ENCODE measurements at regions not wholly inside any gene's neighbourhood (a gene's known extent, or its start where the extent isn't known, plus 50 kb on each side); places are given as distances from the start of the nearest gene placed in this dataset.

GRCh38 chr10:52915391-52915790 is 142.8 kb upstream of the MBL2 start:
- TF ChIP-seq, protein P1, sequence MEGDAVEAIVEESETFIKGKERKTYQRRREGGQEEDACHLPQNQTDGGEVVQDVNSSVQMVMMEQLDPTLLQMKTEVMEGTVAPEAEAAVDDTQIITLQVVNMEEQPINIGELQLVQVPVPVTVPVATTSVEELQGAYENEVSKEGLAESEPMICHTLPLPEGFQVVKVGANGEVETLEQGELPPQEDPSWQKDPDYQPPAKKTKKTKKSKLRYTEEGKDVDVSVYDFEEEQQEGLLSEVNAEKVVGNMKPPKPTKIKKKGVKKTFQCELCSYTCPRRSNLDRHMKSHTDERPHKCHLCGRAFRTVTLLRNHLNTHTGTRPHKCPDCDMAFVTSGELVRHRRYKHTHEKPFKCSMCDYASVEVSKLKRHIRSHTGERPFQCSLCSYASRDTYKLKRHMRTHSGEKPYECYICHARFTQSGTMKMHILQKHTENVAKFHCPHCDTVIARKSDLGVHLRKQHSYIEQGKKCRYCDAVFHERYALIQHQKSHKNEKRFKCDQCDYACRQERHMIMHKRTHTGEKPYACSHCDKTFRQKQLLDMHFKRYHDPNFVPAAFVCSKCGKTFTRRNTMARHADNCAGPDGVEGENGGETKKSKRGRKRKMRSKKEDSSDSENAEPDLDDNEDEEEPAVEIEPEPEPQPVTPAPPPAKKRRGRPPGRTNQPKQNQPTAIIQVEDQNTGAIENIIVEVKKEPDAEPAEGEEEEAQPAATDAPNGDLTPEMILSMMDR (IDR thresholded peaks at IDR 0.05), result no peak
- TF ChIP-seq EZH2 (IDR thresholded peaks at IDR 0.05; ENCODE audit: borderline replicate concordance, insufficient read depth, low read depth, low read length, poor library complexity, severe bottlenecking), result no peak
- Mint-ChIP-seq H3K9me3 (ENCODE audit: insufficient read depth) (no peaks in the 10 kb centered on the region), H3K4me3 (no peak overlapping the region), H3K27me3 (no peaks in the 10 kb centered on the region), H3K4me1 (no peaks in the 10 kb centered on the region), H3K27ac (no peak overlapping the region)
- intact Hi-C loops (cut with micrococcal nuclease), result no loop called here
- no CpG with 5 or more reads among the region's 1 CpG for WGBS (ENCODE audit: insufficient coverage)
- POLR2A ChIA-PET, result no interaction called here
- no peaks in the 10 kb centered on the region for H3K4me1 ChIP-seq (ENCODE audit: control insufficient read depth in 2 of 2, insufficient read depth in 2 of 2, low read length in 2 of 2)
- no peak for DNase-seq
- H3K27me3 ChIP-seq (replicated peaks in 1 of 4; ENCODE audit: control extremely low read depth in 1 of 4, control insufficient read depth in 3 of 4, insufficient read depth in 4 of 4, low read length in 3 of 4), result no peaks in the 10 kb centered on the region
- H2AFZ ChIP-seq (ENCODE audit: insufficient read depth, low read depth, low read length, poor library complexity, severe bottlenecking), result no peak overlapping the region
- H4K20me1 ChIP-seq (ENCODE audit: control insufficient read depth, insufficient read depth, low read length, poor library complexity, severe bottlenecking), result no peaks in the 10 kb centered on the region
- H3K9ac ChIP-seq (ENCODE audit: low read length), result no peak overlapping the region
- no peaks in the 10 kb centered on the region for H3K79me2 ChIP-seq (ENCODE audit: control insufficient read depth, insufficient read depth, low read length)
- H3K9me3 ChIP-seq (ENCODE audit: control extremely low read depth in 1 of 3, control insufficient read depth in 2 of 3, insufficient read depth in 1 of 3, low read length in 2 of 3), result no peaks in the 10 kb centered on the region
- no peak overlapping the region for H3K4me2 ChIP-seq (replicated peaks; ENCODE audit: low read depth, low read length, poor library complexity, severe bottlenecking)
- no peak overlapping the region for H3K27ac ChIP-seq (ENCODE audit: low read length in 2 of 2)
- H3K36me3 ChIP-seq (replicated peaks in 1 of 2; ENCODE audit: control extremely low read depth in 1 of 2, control insufficient read depth in 1 of 2, extremely low read depth in 1 of 2, insufficient read depth in 2 of 2, low read length in 1 of 2), result no peaks in the 10 kb centered on the region
- H3K4me3 ChIP-seq (ENCODE audit: control extremely low read depth in 1 of 5, extremely low read depth in 1 of 5, insufficient read depth in 1 of 5, low read depth in 2 of 5, low read length in 4 of 5), result no peak overlapping the region
- no peak for ATAC-seq (ENCODE audit: low read depth)
- CTCF ChIA-PET, result no interaction called here

DNA sequence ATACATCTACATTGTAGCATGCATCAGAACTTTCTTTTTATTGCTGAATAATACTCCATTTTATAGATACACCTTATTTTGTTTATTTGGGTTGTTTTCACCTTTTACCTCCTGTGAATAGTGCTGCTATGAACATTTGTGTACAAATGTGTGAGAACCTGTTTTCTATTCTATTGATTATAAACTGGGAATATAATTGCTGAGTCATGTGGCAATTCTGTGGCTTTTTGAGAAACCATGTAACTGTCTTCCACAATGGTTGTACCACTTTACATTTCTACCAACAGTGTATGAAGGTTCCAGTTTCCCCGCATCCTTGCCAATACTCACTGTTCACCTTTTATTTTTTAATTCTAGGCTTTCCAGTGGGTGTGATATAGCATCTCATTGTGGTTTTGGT is 138.6 kb upstream of the MBL2 start:
- H3K4me3 ChIP-seq (ENCODE audit: control extremely low read depth in 1 of 5, extremely low read depth in 1 of 5, insufficient read depth in 1 of 5, low read depth in 2 of 5, low read length in 4 of 5), result no peak overlapping the region
- TF ChIP-seq, protein P1 (IDR thresholded peaks at IDR 0.05), result no peak
- TF ChIP-seq EZH2 (IDR thresholded peaks at IDR 0.05; ENCODE audit: borderline replicate concordance, insufficient read depth, low read depth, low read length, poor library complexity, severe bottlenecking), result no peak
- Mint-ChIP-seq H3K27ac (no peak overlapping the region), H3K9me3 (ENCODE audit: insufficient read depth) (no peaks in the 10 kb centered on the region), H3K4me1 (no peaks in the 10 kb centered on the region), H3K4me3 (no peak overlapping the region), H3K27me3 (no peaks in the 10 kb centered on the region)
- DNase-seq (no peak), ATAC-seq (ENCODE audit: low read depth) (no peak)
- no peak overlapping the region for H2AFZ ChIP-seq (ENCODE audit: insufficient read depth, low read depth, low read length, poor library complexity, severe bottlenecking)
- ChIA-PET POLR2A (no interaction called here), CTCF (no interaction called here)
- no peak overlapping the region for H3K9ac ChIP-seq (ENCODE audit: low read length)
- H3K27ac ChIP-seq (ENCODE audit: low read length in 2 of 2), result no peak overlapping the region
- no peak overlapping the region for H3K4me2 ChIP-seq (replicated peaks; ENCODE audit: low read depth, low read length, poor library complexity, severe bottlenecking)
- H3K9me3 ChIP-seq (ENCODE audit: control extremely low read depth in 1 of 3, control insufficient read depth in 2 of 3, insufficient read depth in 1 of 3, low read length in 2 of 3), result no peaks in the 10 kb centered on the region
- intact Hi-C loops (cut with micrococcal nuclease), result no loop called here
- H3K36me3 ChIP-seq (replicated peaks in 1 of 2; ENCODE audit: control extremely low read depth in 1 of 2, control insufficient read depth in 1 of 2, extremely low read depth in 1 of 2, insufficient read depth in 2 of 2, low read length in 1 of 2), result no peaks in the 10 kb centered on the region
- no peaks in the 10 kb centered on the region for H3K4me1 ChIP-seq (ENCODE audit: control insufficient read depth in 2 of 2, insufficient read depth in 2 of 2, low read length in 2 of 2)
- WGBS (ENCODE audit: insufficient coverage), result no CpG with 5 or more reads among the region's 1 CpG
- no peaks in the 10 kb centered on the region for H3K27me3 ChIP-seq (replicated peaks in 1 of 4; ENCODE audit: control extremely low read depth in 1 of 4, control insufficient read depth in 3 of 4, insufficient read depth in 4 of 4, low read length in 3 of 4)
- H3K79me2 ChIP-seq (ENCODE audit: control insufficient read depth, insufficient read depth, low read length), result no peaks in the 10 kb centered on the region
- no peaks in the 10 kb centered on the region for H4K20me1 ChIP-seq (ENCODE audit: control insufficient read depth, insufficient read depth, low read length, poor library complexity, severe bottlenecking)

All from B cell (primary cell).